ENCODE measurements at regions not wholly inside any gene's neighbourhood (a gene's known extent, or its start where the extent isn't known, plus 50 kb on each side); places are given as distances from the start of the nearest gene placed in this dataset.

DNA sequence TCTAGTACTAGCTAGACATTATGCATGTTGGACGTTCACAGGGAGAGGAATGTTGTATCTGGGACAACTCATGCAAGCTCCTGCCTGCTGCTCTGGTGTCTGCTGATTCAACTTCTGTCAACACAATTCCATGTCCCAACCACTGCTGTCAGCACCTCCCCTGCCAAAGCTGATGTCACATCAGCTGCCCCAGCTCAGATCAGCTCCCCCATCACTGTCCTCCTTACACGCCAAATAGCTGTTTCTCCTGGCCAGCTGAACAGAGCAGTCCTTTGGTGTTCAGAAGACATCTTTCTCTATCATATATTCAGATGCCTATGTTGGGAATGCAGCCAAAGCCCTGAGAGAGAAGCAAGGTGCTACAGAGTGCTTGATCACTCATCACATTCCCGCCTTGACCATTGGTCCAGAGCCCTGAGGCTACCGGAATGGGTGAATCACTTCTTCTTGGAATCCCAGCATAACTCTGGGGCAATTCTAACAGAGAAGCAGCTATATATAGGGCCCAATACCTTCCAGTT is 223.3 kb downstream of the SEC61B start:
- DNase-seq = no peak

DNA sequence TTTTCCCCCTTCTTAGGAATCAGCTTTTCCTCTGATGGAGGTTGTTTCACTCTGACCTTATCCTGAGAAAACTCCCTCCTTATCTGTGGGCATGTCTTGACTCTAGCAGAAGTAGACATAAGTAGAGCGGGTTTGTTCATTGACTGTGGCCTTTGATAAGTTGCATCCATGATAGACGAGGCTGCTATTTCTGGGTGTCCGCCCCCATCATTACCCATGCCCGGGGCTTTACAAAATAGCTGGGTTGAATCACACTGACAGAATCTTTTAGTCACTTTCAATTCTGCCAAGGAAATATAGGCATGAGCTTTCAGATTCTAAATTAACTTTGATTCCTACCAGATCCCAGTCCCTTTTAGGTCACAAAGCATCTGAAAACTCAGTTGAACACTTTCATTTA is 223.8 kb downstream of the SEC61B start:
- DNase-seq = no peak

DNA sequence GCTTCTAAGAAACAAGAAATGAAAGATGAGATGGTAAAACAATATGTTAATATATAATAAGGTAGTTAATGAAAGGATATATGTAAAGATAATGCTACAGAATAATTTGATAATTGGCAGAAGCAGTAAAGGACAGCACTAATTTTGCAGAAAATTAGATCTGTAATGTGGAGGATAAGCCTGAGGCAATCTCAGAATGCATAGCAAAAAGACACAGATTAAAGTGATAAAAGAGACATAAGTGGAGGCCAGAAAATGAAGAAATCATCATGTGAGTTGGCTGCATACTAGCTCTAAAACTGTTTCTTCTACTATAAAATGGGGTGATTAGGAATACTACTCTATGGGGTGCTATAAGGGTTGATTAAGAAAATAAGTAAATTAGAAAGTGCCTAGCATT is 225.9 kb downstream of the SEC61B start:
- no peak for DNase-seq

DNA sequence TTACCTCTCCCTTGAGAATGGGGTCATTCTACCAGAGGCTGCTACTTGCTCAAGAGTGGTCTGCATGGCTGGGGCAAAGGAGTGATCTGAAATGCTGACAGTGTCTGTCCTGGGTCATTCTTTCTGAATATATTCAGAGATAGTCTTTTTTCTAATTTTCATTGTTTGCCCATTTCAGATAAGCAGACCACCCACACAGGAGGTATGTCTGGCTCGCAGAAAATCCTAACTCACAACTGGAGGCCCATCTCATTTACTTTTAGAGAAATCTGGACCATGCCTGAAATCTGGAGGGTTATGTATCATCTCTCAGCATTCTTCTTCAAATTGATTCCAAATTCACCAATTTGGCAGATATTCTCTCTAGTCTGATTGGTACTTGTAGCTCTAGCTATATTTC is 227.6 kb downstream of the SEC61B start:
- DNase-seq = no peak

DNA sequence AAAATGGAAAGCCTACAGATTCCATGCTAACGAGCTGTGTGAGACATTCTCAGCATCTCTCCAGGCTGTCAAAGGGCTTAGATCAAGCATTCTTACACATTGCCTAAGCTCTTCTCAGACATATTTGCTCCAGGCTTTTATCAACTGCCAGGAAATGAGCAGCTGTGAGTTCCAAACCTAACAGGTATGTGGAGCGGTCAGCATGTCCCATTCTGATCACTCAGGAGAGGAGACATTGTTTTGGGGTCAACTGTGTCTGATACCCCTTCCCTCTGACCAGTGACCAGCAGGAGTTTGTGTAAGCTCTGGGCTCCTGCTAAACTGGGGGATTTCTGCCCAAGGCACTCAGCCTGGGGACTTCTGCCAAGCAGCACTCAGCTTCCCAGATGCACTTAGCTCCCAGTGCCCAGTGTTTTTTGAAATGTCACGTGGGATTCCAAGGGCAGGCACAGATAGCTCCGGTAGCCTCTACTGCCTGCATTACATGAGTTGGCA is 229.1 kb downstream of the SEC61B start:
- no peak for DNase-seq

DNA sequence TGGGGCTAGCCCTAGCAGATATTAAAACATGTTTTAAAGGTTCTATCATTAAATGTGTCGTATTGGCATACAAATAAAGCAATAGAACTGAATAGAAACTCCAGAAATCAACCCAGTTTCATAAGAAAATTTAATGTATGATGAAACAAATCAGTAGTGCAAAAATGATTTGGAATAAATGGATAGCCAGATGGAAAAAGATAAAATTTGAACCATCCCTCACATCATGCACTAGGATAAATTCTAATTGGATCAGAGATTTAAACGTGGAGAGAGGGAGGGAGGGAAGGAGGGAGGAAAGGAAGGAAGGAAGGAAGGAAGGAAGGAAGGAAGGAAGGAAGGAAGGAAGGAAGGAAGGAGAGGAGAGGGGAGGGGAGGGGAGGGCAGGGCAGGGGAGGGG is 235.3 kb downstream of the SEC61B start:
- DNase-seq = no peak

DNA sequence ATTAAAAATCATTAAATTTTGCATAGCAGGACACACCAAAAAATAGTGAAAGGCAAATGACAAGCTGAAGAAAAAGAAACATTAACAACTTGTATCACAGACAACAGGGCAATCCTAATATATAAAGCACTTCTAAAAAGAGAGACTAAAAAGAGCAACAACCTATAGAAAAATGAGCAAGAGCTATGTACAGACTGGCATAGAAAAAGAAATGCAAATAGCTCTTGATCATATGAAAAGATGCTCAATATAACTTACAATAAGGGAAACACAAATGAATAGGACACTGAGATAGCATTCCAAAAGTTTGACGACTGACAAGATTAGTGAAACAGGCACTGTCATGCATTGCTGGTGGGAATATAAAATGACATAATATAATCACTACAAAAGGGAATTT is 235.9 kb downstream of the SEC61B start:
- no peak for DNase-seq

DNA sequence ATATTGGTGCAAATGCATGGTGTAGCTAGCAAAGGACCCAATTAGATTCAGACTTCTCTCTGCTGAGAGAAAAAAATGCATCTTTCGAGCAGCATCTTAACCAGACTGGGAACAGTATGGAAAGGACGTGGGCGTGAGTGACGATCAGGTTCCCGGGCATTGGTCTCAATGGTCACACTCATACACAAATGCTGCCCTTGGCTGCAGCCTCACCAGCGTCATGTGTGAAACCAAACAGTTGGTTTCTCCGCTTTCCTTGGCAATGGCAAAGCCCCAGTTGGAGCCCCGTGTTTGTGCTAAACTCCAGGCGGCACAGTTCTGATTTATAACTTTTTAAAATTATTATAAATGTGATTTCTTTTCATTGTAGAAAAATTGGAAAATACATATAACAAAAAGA is 237.8 kb downstream of the SEC61B start:
- DNase-seq = no peak

DNA sequence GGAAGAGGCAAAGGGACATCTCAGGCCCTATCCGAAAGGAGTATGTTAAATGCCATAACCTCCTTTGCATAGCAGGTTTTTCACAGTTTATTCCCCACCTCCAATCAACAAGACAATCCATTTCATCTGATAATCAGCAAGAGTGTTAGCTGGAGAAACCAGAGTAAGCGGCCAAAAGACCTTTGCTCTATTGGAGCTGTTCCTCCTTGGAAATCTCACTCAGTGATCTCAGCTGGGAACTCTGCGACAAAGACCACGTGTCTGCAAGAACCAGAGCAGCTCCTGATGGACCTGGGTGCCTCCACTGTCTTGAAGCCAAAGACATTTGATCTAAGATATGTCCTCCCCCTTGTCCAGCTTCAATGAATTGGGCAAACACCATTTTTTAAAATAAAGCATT is 241.0 kb downstream of the SEC61B start:
- no peak for DNase-seq

DNA sequence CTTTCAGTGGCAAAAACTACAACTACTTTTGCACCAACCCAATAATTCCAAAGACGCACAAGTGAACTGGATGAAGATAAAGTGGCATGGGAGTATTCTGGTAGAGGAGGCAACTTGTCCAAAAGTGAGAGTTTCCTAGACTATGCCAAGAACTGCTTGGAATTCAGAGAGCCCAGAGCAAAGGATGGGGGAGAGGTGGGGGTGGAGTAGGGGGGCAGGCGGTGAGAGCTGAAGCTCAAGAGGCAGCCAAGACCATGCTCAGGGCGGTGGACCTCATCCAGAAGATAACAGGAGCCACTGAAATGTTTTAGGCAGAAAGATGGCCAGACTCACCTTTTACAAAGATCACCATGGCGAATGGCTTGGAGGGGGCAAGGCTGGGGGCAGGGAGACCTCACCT is 242.5 kb downstream of the SEC61B start:
- DNase-seq = no peak

DNA sequence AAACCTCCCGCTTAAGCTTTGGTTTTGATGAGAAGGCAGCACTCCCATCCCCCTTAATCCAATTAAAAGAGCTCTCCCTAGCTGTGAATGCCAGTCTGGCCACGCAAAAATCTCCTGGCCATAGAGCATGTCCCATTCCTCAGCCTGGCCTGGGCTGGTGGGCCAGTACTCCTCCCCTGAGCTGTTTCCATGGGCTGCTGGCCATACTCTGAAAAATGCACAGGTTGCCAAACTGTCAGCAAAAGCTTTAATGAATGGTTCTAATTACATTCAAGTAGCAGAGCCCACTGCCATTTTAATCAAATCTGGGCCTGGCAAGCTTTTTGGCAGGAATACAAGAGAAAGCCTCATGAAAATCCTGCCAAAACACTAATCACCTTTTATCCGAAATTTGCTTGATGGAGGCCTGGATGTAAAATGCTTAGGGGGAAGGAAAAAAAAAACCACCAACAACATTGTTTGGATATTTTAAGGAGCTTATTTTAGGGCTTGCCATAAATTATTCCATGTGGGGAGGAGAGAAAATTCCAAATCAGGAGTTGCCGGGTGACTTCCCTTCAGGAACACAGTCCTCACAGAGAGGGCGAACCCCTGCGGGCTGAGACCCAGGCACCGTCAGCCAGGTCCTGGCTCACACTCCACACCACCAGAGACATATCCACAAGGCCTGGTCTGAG is 243.3 kb downstream of the SEC61B start:
- DNase-seq = peak; percentile 89

DNA sequence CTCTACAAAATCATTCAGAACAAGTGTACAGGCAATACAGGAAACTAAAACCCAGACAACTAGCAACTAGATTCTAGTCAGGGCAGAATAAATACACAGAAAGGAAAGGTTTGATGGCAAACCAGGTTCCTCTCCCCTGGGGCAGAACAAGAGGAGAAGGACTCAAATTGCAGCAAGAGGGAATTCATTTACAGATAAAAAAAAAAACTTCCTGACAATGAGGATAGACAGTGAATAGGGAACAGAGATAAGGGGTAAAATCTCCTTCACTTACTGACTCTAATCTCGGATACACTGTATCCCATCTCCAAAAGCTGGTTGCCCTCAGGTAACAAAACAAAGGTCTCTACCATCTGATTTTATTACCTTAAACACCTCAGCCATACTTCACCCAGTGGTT is 244.0 kb downstream of the SEC61B start:
- no peak for DNase-seq

DNA sequence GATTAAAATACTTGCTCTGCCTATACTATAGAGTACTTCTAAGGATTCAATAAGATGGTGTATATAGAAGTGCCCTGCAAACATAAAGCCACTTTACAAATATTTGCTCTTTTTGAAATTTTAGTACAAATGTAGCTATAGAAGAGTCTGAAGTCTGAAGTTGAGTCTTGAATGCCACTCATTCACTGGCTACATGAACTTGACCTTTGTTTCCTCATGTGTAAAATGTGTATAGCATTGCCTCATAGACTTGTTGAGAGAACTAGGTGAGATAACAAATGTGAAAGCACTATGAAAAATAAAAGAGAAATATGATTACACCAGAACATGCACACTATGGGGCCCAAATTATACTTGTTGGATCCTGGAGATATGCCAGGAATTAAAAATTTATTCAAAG is 244.7 kb downstream of the SEC61B start:
- no peak for DNase-seq

DNA sequence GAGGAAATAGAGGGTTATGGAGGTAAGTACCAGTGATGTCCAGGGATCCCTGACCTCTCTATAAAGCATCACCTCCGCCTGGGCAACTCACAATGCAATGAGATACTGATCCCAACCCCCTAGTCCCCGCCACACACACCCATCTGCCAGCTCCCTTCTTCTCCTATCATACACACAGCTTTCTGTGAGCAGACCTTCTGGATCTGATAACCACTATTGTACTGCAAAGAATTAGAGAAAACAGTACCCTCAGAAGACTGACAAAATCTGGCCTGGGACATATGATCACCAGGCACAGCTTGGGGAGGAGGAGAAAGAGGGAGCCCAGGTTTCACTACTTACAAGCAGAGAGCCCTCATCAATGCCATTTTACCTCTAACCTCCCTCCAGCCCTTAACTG is 249.0 kb downstream of the SEC61B start:
- no peak for DNase-seq

DNA sequence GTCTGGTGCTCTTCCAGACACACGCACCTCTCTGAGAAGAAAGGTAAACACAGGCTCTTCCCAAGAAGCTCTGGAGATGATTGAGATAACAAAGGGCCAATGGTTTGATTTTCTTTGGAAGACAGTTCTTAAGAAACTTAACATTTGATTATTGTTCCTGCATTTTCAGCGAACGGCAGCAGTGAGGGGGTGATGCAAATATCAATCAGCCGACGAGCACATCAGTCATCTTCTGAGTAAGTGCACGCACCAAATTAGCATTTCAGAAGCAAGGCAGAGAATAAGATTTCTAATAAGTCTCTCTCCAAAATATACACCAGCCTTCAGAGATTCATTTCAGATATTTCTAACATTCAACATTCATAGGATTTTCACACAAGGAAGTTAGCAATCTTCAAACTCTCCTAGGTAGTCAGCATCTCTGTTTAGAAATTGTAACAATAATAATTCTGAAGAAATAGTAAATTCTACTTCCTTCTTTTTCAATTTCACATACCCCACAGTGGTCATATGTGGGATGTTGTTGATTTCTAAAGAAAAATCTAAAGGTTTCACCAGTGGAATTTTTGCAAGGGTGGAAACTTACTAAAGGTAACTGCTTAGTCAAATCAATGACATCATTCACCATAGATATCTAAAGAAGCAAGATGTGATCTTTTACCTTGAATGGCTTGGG is 250.3 kb downstream of the SEC61B start:
- no peak for DNase-seq

DNA sequence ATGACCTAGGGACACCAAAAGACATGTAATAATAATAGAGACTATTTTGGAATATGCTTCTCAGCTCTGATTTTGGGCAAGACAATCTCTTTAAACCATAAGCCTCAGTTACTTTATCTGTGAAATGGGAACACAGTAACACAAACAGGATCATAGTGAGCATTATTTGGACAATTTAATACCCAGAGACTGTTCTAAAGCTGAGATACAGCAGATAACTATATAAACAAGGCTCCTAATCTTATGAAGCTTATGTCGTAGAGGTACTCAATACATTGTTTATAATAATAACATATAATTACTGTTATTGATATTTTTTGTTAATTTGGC is 250.8 kb downstream of the SEC61B start:
- DNase-seq = no peak

DNA sequence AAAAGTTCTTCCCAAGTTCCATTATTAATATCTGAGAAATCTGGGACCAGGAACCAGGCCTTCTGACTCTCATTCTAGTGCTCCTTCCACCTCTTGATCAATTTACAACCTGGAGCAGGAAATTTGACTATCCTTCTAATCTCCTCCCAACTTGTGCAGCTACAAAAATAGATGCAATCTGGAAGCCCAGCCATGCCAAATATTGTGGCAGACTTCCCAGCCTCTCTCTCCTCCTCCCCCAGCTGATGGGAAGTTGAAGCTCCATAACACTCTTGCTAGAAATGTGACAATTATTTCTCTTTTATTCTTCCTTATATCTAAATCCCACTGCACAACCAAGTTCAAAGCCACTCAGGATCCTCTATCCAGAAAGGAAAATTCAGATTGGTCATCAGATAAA is 252.1 kb downstream of the SEC61B start:
- no peak for DNase-seq

DNA sequence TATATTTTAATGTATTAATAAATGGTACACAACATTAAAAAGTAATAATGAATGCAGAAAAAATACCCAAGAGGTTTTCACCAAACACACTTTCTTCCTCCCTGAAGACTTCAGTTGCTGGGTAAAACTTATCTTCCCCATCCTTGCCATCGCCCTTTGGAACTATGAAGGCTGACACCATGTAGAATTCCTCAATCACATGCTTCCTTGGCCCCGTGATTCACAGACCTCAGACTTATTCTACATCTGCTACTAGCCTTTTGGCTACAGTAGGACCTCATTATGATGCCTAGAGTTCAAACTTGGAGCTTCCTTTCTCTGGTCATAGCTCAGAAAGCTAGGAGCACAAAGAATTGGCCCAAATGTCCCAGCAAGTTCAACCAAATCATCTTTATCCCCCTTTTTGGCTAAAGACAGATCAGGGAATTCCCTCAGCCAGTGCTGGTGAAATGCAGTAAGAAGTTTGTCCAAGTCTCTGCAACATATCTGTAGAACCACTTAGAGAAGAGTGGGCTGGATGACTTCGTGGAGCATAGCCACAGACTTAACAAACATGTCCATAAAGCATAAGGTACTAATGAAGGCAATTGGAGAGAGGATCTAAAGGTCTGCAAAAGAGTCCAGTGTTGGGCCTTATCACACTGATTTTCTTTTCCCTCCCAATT is 253.5 kb downstream of the SEC61B start:
- DNase-seq = no peak

DNA sequence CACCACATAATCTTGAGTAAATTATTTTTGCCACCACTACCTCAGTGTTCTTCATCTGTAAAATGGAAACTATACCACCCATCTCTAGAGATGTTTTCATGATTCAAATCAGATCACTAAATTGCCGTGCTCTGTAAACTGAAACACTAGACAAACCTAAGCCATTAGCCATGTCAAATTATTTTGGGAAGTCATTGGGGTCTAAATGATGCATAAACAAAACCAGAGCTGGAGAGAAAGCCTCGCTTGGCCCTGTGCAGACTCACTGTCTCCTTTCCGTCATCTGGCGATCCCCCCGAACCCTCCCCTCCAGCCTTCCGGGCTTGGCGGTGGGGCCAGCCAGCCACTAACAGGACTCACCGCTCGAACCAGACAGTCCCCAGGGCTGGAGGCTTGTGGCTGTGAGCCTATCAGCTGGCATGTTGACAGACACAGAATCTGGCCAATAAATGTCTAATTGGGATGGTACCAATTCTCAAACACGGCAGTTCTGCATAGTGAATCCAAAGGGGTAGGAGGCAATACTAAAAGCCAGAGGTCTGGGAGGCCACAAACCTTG is 256.5 kb downstream of the SEC61B start:
- DNase-seq = no peak

DNA sequence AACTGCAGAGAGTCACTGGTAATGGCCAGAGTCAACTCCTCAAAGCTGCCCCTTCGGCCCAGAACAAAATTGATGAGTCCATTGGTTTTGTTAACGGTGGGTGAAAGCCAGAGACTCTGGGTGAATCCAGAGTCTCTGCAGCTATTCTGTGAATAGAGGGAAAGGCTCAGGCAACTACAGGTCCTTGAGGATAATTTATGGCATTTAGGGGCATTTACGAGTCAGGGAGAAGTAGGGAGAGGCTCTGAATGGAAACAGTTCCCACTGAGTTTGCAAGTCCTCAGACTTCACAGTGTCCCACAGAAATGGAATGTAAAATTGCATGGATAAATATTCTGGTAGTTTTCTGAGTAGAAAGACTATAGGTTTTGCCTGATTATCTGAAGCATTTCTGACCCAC is 257.8 kb downstream of the SEC61B start:
- DNase-seq = no peak

DNA sequence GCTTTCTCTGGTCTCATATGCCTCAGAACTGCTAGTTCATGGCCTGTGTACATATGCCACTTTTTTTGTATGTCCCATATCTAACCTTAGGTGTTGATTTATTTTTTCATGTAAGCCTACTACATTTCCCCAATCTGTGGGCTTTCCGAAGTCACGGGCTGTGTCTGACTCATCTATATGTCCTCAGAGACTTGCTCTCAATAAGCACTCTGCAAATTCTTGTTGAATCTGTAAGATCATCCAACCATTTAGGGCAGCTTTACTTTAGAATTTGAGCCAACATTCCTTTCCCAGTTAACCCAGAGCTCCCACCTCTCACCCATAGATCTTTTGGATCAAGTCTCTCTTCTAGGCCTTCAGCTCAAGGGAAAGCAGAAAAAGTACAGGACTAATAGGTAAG is 263.4 kb downstream of the SEC61B start:
- DNase-seq = no peak

DNA sequence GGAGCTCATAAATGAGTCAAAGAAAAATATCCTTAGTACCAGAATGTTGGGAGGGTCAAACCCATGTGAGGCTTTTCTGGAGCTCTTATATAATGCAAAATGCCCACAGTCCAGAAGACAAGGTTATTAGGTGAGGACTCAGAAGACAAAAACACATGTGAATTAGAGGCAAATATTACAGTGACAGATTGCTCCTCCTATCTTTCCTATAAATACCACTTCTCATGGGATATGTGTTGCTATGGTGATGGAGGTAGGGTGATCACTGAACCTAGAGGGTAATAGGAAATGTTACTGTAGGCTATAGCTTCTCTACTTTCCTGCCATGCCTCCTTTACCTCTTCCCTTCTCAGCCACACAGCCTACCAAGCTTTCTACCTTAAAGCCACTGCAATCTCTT is 264.6 kb downstream of the SEC61B start:
- peak; percentile 69 for DNase-seq

DNA sequence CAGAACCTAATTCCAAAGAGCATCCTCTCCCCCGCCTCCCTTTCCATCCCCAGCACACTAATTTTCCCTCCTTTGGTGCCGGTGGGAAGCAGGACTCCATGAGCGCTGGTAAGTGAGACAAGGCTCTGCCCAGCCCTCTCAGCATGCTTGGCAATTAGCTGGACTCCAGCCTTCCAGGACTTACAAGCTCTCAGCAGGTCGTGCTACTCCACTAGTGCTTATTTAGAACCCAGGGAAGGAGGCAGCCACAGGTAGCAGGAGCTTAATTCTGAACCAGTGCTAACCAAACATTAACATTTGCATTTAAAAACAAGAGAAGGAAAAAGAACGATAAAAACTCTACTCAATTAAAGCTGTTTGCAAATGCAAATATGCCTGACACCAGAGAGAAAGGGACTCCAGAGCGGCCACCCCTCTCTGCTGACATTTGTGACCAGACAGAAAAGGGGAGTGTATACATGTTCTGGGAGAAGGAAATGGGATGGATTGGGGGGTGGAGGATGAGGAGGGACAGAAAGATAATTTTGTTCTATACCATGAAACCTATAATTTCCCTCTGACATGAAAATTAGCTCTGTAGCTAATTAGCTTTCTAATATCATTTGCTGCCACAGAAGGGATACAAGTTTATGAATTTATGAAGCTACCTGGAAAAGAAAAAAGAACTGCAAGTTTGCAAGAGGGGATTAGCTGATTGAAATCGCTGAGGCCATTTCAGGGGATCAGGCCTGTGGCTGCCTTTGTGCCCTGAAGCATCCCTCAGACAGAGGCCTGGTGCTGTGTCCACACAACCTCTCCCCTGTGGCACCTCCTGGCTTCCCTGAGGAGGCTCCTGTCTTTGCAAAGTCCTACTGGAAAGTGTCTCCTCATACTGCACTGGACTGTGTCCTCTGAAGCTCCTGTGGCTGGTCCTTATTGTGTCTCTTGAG is 266.3 kb downstream of the SEC61B start:
- no peak for DNase-seq
